Activated T-helper 1 cell treated with anti-CD3 and anti-CD28 coated beads, Interleukin-12 subunit alpha, Interleukin-12 subunit beta, Interleukin-2, Interleukin-4 antibody, amounts not matched to agents 30 ng/mL and 10 ng/mL and 1 ng/mL, durations not matched to agents 14 hours and 24 hours and 36 hours (primary cell): ENCODE measurements at regions not wholly inside any gene's neighbourhood (a gene's known extent, or its start where the extent isn't known, plus 50 kb on each side); places are given as distances from the start of the nearest gene placed in this dataset.
"Not testable (repeated sequence)": the region's sequence is repeated elsewhere in the genome, so short reads cannot be mapped to it uniquely, and the experiment has no call there.

Experiments
- DNase-seq: peaks from one replicate; pipeline ENCODE4 v3.0.0; 2021; ENCODE audit warnings: low spot score
- H3K27ac Mint-ChIP-seq: one replicate; pipeline ENCODE4 v1.8.0; 2021; ENCODE audit warnings: mild to moderate bottlenecking, mixed read lengths
- H3K27me3 Mint-ChIP-seq: one replicate; pipeline ENCODE4 v1.8.0; 2022; ENCODE audit warnings: mild to moderate bottlenecking, moderate library complexity, mixed read lengths; ENCODE audit not compliant: insufficient read depth
- H3K36me3 Mint-ChIP-seq: one replicate; pipeline ENCODE4 v1.8.0; 2021; ENCODE audit warnings: low read depth, mixed read lengths
- H3K4me1 Mint-ChIP-seq: one replicate; pipeline ENCODE4 v1.8.0; 2021; ENCODE audit warnings: low read depth, mixed read lengths
- H3K4me3 Mint-ChIP-seq: one replicate; pipeline ENCODE4 v1.8.0; 2021; ENCODE audit warnings: mild to moderate bottlenecking, moderate library complexity, mixed read lengths
- H3K9me3 Mint-ChIP-seq: one replicate; pipeline ENCODE4 v1.8.0; 2021; ENCODE audit warnings: mixed read lengths
- intact Hi-C: fragments of 100-400 bp; cut with micrococcal nuclease; formaldehyde crosslinking; loops from one replicate; pipeline ENCODE4 v1.15.1; 2024

DNA sequence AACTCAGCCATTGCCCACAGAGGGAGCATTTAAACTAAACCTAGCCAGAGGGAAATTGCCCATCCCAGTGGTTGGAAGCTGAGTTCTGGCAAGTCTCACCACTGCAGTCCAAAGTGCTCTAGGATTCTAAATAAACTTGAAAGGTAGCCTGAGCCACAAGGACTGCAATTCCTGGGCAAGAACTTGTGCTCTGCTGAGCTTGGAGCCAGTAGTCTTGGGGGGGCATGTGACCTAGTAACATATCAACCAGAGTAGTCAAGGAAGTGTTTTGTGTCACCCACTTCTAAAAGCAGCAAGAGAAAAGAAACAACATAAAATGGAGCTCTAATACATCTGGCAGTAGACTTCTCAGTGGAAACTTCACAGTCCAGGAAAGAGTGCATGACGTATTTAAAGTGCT lies 167.0 kb downstream of the PTH2R start:
- intact Hi-C loops: no loop called here
- H3K27ac Mint-ChIP-seq: no peak overlapping the region
- no peaks in the 10 kb centered on the region for H3K4me1 Mint-ChIP-seq
- no peaks in the 10 kb centered on the region for H3K9me3 Mint-ChIP-seq
- no peak overlapping the region for H3K4me3 Mint-ChIP-seq
- no peaks in the 10 kb centered on the region for H3K36me3 Mint-ChIP-seq
- no peaks in the 10 kb centered on the region for H3K27me3 Mint-ChIP-seq
- no peak for DNase-seq

DNA sequence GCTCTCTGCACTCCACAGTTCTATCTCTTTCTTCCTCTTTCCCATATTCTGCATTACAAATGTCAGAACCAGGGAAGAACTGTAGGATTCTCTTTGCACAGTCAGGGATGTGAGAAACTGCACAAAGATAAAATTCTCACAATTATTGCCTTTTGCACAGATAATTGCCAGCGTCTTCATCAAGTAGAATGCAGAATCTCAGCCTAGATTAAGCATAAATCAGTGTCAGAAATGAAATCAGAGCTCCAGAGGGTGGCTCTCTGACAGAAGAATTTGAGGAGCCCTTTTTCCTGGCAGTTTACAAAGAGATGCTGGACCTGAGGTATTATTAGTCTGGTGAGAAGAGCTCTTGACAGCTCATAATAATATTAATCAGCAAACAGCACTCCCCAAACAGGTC lies 173.1 kb downstream of the PTH2R start:
- intact Hi-C loops: no loop called here
- H3K4me1 Mint-ChIP-seq: no peaks in the 10 kb centered on the region
- no peak for DNase-seq
- no peak overlapping the region for H3K4me3 Mint-ChIP-seq
- no peaks in the 10 kb centered on the region for H3K27me3 Mint-ChIP-seq
- no peaks in the 10 kb centered on the region for H3K36me3 Mint-ChIP-seq
- no peak overlapping the region for H3K27ac Mint-ChIP-seq
- no peaks in the 10 kb centered on the region for H3K9me3 Mint-ChIP-seq

GRCh38 chr2:208584378-208584985 lies 177.9 kb downstream of the PTH2R start:
- Mint-ChIP-seq H3K4me3 (no peak overlapping the region), H3K36me3 (no peaks in the 10 kb centered on the region), H3K9me3 (no peaks in the 10 kb centered on the region), H3K27ac (no peak overlapping the region), H3K27me3 (no peaks in the 10 kb centered on the region), H3K4me1 (no peaks in the 10 kb centered on the region)
- intact Hi-C loops: no loop called here
- DNase-seq: no peak

GRCh38 chr2:208586516-208586915 lies 179.9 kb downstream of the PTH2R start:
- Mint-ChIP-seq H3K4me3 (no peak overlapping the region), H3K27ac (no peak overlapping the region), H3K4me1 (no peaks in the 10 kb centered on the region), H3K27me3 (no peaks in the 10 kb centered on the region), H3K9me3 (no peaks in the 10 kb centered on the region), H3K36me3 (no peaks in the 10 kb centered on the region)
- intact Hi-C loops: no loop called here
- DNase-seq: no peak

DNA sequence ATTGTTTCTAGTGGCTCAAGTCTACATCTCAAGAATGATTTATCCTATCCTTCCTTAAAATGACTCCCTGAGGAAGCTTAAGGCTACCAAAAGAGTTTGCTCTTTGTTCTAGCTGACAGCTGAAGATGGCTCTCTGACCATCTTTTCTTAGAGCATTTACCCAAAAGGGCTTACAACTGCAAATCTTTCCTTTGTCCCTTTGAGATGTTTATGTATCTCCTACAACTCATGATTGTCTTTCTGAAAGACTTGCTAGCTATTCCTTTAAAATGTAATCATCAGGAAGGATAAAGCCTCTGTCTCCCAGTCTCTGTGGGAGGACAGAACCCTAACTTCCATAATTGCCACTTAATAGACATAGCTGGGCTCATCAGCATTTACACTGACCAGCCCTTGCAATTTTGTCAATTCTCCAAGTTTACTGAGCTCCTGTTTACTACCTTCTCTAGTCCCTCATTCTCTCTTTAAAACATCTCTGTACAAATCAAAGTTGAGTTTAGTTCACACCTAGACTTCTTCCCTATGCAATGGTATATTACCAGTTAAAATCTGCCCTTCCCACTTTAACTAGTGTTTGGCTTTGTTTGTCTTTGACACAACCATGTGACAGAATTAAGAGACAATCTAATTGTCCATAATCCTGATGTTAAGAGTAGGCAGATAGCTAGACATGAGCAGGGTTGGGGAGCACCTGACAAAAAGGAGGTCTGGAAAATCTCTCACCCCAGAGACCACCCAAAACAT lies 188.2 kb downstream of the PTH2R start:
- Mint-ChIP-seq H3K27me3 (no peaks in the 10 kb centered on the region), H3K9me3 (no peaks in the 10 kb centered on the region), H3K27ac (no peak overlapping the region)

GRCh38 chr2:208595386-208596275 lies 189.0 kb downstream of the PTH2R start:
- H3K27ac Mint-ChIP-seq: no peak overlapping the region
- H3K9me3 Mint-ChIP-seq: no peaks in the 10 kb centered on the region
- no peak overlapping the region for H3K4me3 Mint-ChIP-seq
- no peaks in the 10 kb centered on the region for H3K4me1 Mint-ChIP-seq
- intact Hi-C loops: no loop called here
- no peaks in the 10 kb centered on the region for H3K36me3 Mint-ChIP-seq
- H3K27me3 Mint-ChIP-seq: no peaks in the 10 kb centered on the region
- DNase-seq: no peak

More for the DNA sequence above, 188.2 kb downstream of the PTH2R start:
- Mint-ChIP-seq H3K4me3 (no peak overlapping the region), H3K4me1 (no peaks in the 10 kb centered on the region), H3K36me3 (no peaks in the 10 kb centered on the region)
- no peak for DNase-seq
- intact Hi-C loops: no loop called here

DNA sequence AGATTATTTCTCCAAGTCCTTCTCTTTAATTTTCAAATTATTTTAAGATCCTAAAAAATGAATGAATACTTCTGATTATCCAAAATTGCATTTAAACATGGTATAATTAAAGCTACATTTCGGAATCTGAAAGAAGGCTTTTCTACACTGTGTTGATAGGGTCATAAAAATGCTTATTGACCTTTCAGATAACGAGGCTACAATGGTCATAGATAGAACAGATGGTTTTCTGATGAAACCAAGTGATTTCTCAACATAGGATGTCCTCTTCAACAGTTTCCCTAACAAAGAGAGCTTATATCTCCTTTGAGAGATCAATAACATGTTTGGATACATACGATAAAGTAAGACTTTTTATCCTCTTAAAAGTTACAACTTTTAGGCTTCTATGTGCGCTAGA lies 201.1 kb downstream of the PTH2R start:
- Mint-ChIP-seq H3K36me3 (no peaks in the 10 kb centered on the region), H3K9me3 (no peaks in the 10 kb centered on the region), H3K27ac (no peak overlapping the region), H3K4me1 (no peaks in the 10 kb centered on the region), H3K27me3 (no peaks in the 10 kb centered on the region), H3K4me3 (no peak overlapping the region)
- intact Hi-C loops: no loop called here
- DNase-seq: no peak

GRCh38 chr2:208608122-208608835 lies 201.7 kb downstream of the PTH2R start:
- Mint-ChIP-seq H3K9me3 (no peaks in the 10 kb centered on the region), H3K4me1 (no peaks in the 10 kb centered on the region), H3K27ac (no peak overlapping the region), H3K27me3 (no peaks in the 10 kb centered on the region), H3K36me3 (no peaks in the 10 kb centered on the region), H3K4me3 (no peak overlapping the region)
- no peak for DNase-seq
- intact Hi-C loops: no loop called here

GRCh38 chr2:208609166-208609804 lies 202.7 kb downstream of the PTH2R start:
- intact Hi-C loops: no loop called here
- H3K27ac Mint-ChIP-seq: no peak overlapping the region
- DNase-seq: no peak

DNA sequence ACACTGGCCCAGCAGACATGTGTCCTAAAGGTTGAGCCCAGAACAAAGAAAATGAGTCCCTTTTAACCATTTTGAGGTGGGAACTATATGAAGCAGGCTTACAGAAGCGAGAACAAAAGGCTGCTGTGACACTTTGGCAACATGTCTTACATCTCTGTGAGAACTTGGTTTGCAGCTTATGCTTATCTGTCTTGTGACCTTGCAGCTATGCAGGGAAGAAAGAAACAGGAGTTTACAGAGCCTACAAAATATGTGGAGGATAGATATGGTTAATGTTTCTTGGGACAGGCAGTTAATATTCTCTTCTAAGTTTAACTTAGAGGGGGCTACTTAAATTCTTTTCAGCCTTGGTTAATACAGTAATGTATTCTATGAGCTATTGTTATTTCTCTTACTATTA lies 209.1 kb downstream of the PTH2R start:
- H3K4me1 Mint-ChIP-seq, H3K9me3 Mint-ChIP-seq, DNase-seq, H3K27me3 Mint-ChIP-seq, H3K36me3 Mint-ChIP-seq, intact Hi-C loops, H3K27ac Mint-ChIP-seq, H3K4me3 Mint-ChIP-seq: not testable (repeated sequence)

More at GRCh38 chr2:208609166-208609804, 202.7 kb downstream of the PTH2R start:
- Mint-ChIP-seq H3K4me3 (no peak overlapping the region), H3K9me3 (peaks cover 6% of the 10 kb centered on the region), H3K36me3 (no peaks in the 10 kb centered on the region), H3K4me1 (no peaks in the 10 kb centered on the region), H3K27me3 (no peaks in the 10 kb centered on the region)

GRCh38 chr2:208618220-208618619 lies 211.6 kb downstream of the PTH2R start:
- intact Hi-C loops: no loop called here
- no peak for DNase-seq
- H3K9me3 Mint-ChIP-seq: peaks cover 6% of the 10 kb centered on the region
- H3K27ac Mint-ChIP-seq: no peak overlapping the region
- H3K4me1 Mint-ChIP-seq: no peaks in the 10 kb centered on the region
- no peak overlapping the region for H3K4me3 Mint-ChIP-seq
- no peaks in the 10 kb centered on the region for H3K36me3 Mint-ChIP-seq
- H3K27me3 Mint-ChIP-seq: no peaks in the 10 kb centered on the region

GRCh38 chr2:208619993-208620392 lies 213.4 kb downstream of the PTH2R start:
- Mint-ChIP-seq H3K27me3 (no peaks in the 10 kb centered on the region), H3K36me3 (no peaks in the 10 kb centered on the region), H3K4me1 (no peaks in the 10 kb centered on the region), H3K9me3 (no peaks in the 10 kb centered on the region), H3K4me3 (no peak overlapping the region), H3K27ac (no peak overlapping the region)
- DNase-seq: no peak
- intact Hi-C loops: no loop called here
